Activated naive CD4-positive, alpha-beta T cell treated with anti-CD3 and anti-CD28 coated beads for 36 hours (primary cell): ENCODE measurements at regions not wholly inside any gene's neighbourhood (a gene's known extent, or its start where the extent isn't known, plus 50 kb on each side); places are given as distances from the start of the nearest gene placed in this dataset.

Experiments used
- CTCF ChIA-PET: fragments of 350-600 bp; sonication (Branson Sonifier 250); formaldehyde crosslinking; loops from one replicate; lab custom pipeline; 2021; ENCODE audit warnings: antibody characterized with exemption; lab: Charles Lee
- DNase-seq: peaks from one replicate; pipeline ENCODE4 v3.0.0-alpha.2; 2020
- H3K27ac Mint-ChIP-seq: one replicate; pipeline ENCODE4 v1.8.0; 2021; ENCODE audit warnings: mild to moderate bottlenecking, mixed read lengths
- H3K27me3 Mint-ChIP-seq: one replicate; pipeline ENCODE4 v1.8.0; 2021; ENCODE audit warnings: low read depth, mixed read lengths
- H3K36me3 Mint-ChIP-seq: one replicate; pipeline ENCODE4 v1.8.0; 2021; ENCODE audit warnings: low read depth, mixed read lengths
- H3K4me1 Mint-ChIP-seq: one replicate; pipeline ENCODE4 v1.8.0; 2021; ENCODE audit warnings: low read depth, mixed read lengths
- H3K4me3 Mint-ChIP-seq: one replicate; pipeline ENCODE4 v1.8.0; 2021; ENCODE audit warnings: mild to moderate bottlenecking, moderate library complexity, mixed read lengths
- H3K9me3 Mint-ChIP-seq: one replicate; pipeline ENCODE4 v1.8.0; 2021; ENCODE audit warnings: mixed read lengths
- intact Hi-C: fragments of 100-400 bp; cut with micrococcal nuclease; formaldehyde crosslinking; loops from one replicate; pipeline ENCODE4 v1.15.1; 2023

- Mint-ChIP-seq H3K4me1 (no peaks in the 10 kb centered on the region), H3K36me3 (no peaks in the 10 kb centered on the region), H3K9me3 (no peaks in the 10 kb centered on the region), H3K27me3 (peaks cover 2% of the 10 kb centered on the region), H3K4me3 (no peak overlapping the region), H3K27ac (no peak overlapping the region)
- CTCF ChIA-PET = no interaction called here
- no peak for DNase-seq
- intact Hi-C loops = no loop called here
These were observed 152.7 kb upstream of the CHRM3 start for GRCh38 chr1:239233626-239234025.

DNA sequence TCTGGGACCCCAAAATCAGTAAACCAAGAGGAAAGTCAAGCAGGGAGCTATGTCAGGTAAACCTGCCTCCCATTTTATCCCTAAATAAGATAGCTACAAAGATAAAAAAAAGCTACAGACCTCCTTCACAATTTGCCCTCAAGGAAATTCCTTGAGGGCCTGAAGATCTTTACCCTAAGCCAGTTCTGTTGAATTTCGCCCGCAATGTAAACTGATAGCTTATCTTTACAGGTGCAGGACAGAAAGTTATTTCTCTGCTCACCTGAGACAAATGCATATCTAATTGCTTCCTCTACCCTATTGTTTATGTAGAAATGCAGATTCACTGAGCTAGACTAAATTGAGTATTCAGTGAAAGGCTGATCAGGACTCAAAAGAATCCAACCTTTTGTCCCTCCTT, 153.4 kb upstream of the CHRM3 start:
- CTCF ChIA-PET = no interaction called here
- H3K36me3 Mint-ChIP-seq = no peaks in the 10 kb centered on the region
- H3K9me3 Mint-ChIP-seq = no peaks in the 10 kb centered on the region
- no peak overlapping the region for H3K27ac Mint-ChIP-seq
- peaks cover 2% of the 10 kb centered on the region for H3K27me3 Mint-ChIP-seq
- H3K4me1 Mint-ChIP-seq = no peaks in the 10 kb centered on the region
- no peak overlapping the region for H3K4me3 Mint-ChIP-seq
- no peak for DNase-seq
- intact Hi-C loops = no loop called here

DNA sequence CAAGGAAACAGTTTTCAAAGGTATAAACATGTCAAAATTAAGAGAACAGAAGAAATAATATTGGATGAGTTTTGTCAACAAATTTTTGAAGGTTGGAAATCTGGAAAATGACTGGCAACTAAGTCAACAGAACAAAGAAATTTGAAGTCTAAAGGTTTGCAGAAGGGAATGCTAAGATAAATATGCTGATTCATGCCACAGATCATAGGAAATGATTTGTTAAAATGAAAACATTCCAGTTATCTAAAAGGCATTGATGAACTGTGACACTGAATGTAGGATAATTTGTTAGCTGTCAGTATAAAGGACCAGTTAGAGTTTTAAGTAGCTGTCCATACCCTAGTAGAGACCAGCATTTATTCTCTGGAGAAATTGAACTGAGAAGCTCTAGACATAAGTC, 157.9 kb upstream of the CHRM3 start:
- H3K4me3 Mint-ChIP-seq = no peak overlapping the region
- no peaks in the 10 kb centered on the region for H3K4me1 Mint-ChIP-seq
- peaks cover 16% of the 10 kb centered on the region for H3K9me3 Mint-ChIP-seq
- H3K36me3 Mint-ChIP-seq = no peaks in the 10 kb centered on the region
- H3K27me3 Mint-ChIP-seq = peaks cover 7% of the 10 kb centered on the region
- H3K27ac Mint-ChIP-seq = no peak overlapping the region
- CTCF ChIA-PET = no interaction called here
- no peak for DNase-seq
- intact Hi-C loops = no loop called here

DNA sequence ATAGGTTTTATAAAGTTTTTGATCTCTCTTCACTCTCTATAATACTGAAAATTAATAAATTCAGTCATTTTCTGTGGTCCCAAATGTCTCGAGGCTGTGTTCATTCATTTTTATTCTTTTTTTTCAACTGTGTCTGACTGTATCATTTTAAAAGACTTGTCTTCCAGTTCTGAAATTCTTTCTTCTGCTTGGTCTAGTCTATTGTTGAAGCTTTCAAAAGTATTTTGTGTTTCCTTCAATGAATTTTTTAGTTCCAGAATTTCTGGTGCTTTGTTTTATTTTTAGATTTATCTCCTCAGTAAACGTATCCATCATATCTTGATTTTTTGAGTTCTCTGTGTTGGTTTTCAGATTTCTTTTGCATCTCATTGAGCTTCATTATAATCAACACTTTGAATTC, 161.0 kb upstream of the CHRM3 start:
- peaks cover 40% of the 10 kb centered on the region for H3K9me3 Mint-ChIP-seq
- no peak for DNase-seq
- no peak overlapping the region for H3K27ac Mint-ChIP-seq
- H3K27me3 Mint-ChIP-seq = peaks cover 7% of the 10 kb centered on the region
- H3K36me3 Mint-ChIP-seq = no peaks in the 10 kb centered on the region
- no peaks in the 10 kb centered on the region for H3K4me1 Mint-ChIP-seq
- CTCF ChIA-PET = no interaction called here
- intact Hi-C loops = no loop called here
- no peak overlapping the region for H3K4me3 Mint-ChIP-seq

GRCh38 chr1:239224100-239224499, 162.3 kb upstream of the CHRM3 start:
- intact Hi-C loops = no loop called here
- H3K27me3 Mint-ChIP-seq = peaks cover 6% of the 10 kb centered on the region
- CTCF ChIA-PET = no interaction called here
- no peak overlapping the region for H3K27ac Mint-ChIP-seq
- H3K4me3 Mint-ChIP-seq = no peak overlapping the region
- H3K36me3 Mint-ChIP-seq = no peaks in the 10 kb centered on the region
- peaks cover 40% of the 10 kb centered on the region for H3K9me3 Mint-ChIP-seq
- no peaks in the 10 kb centered on the region for H3K4me1 Mint-ChIP-seq
- DNase-seq = no peak

GRCh38 chr1:239222999-239223398, 163.4 kb upstream of the CHRM3 start:
- Mint-ChIP-seq H3K4me1 (no peaks in the 10 kb centered on the region), H3K36me3 (no peaks in the 10 kb centered on the region), H3K27me3 (peaks cover 6% of the 10 kb centered on the region), H3K9me3 (peaks cover 40% of the 10 kb centered on the region), H3K4me3 (no peak overlapping the region), H3K27ac (no peak overlapping the region)
- CTCF ChIA-PET = interaction anchor here (0.5 kb wide), 1 partner anchor 160 kb away, joined by 3 read pairs; no protein-coding TSS in a partner anchor
- intact Hi-C loops = no loop called here
- DNase-seq = no peak

DNA sequence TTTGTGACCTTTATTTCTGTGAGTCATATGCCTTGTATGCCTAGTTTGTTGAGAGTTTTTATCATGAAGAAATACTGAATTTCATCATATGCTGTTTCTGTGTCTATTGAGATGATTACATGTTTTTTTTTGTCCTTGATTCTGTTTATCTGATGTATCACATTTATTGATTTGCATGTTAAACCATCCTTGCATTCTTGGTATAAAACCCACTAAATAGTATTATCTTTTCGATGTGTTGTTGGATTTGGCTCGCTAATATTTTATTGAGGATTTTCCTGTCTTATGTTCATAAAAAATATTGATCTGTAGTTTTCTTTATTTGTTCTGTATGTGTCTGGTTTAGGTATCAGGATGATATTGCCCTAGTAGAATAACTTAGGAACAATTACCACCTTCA, 164.7 kb upstream of the CHRM3 start:
- DNase-seq = no peak
- CTCF ChIA-PET = no interaction called here
- Mint-ChIP-seq H3K27ac (no peak overlapping the region), H3K4me1 (no peaks in the 10 kb centered on the region), H3K9me3 (peaks cover 40% of the 10 kb centered on the region), H3K4me3 (no peak overlapping the region), H3K27me3 (peaks cover 3% of the 10 kb centered on the region), H3K36me3 (no peaks in the 10 kb centered on the region)
- intact Hi-C loops = no loop called here

- intact Hi-C loops = no loop called here
- Mint-ChIP-seq H3K36me3 (no peaks in the 10 kb centered on the region), H3K27ac (no peak overlapping the region), H3K9me3 (peaks cover 31% of the 10 kb centered on the region), H3K4me3 (no peak overlapping the region), H3K27me3 (peaks cover 3% of the 10 kb centered on the region), H3K4me1 (no peaks in the 10 kb centered on the region)
- DNase-seq = no peak
- CTCF ChIA-PET = no interaction called here
These were observed 166.7 kb upstream of the CHRM3 start for GRCh38 chr1:239219679-239220078.

GRCh38 chr1:239218301-239218700, 168.1 kb upstream of the CHRM3 start:
- intact Hi-C loops = no loop called here
- Mint-ChIP-seq H3K36me3 (no peaks in the 10 kb centered on the region), H3K4me1 (no peaks in the 10 kb centered on the region), H3K27ac (no peak overlapping the region), H3K27me3 (no peaks in the 10 kb centered on the region), H3K4me3 (no peak overlapping the region), H3K9me3 (peaks cover 24% of the 10 kb centered on the region)
- no peak for DNase-seq
- CTCF ChIA-PET = no interaction called here

- no peak overlapping the region for H3K4me3 Mint-ChIP-seq
- no peaks in the 10 kb centered on the region for H3K27me3 Mint-ChIP-seq
- no peaks in the 10 kb centered on the region for H3K36me3 Mint-ChIP-seq
- no peak overlapping the region for H3K27ac Mint-ChIP-seq
- intact Hi-C loops = no loop called here
- DNase-seq = no peak
- no peaks in the 10 kb centered on the region for H3K9me3 Mint-ChIP-seq
- CTCF ChIA-PET = no interaction called here
- H3K4me1 Mint-ChIP-seq = no peaks in the 10 kb centered on the region
These were observed 173.6 kb upstream of the CHRM3 start for GRCh38 chr1:239212811-239213220.

DNA sequence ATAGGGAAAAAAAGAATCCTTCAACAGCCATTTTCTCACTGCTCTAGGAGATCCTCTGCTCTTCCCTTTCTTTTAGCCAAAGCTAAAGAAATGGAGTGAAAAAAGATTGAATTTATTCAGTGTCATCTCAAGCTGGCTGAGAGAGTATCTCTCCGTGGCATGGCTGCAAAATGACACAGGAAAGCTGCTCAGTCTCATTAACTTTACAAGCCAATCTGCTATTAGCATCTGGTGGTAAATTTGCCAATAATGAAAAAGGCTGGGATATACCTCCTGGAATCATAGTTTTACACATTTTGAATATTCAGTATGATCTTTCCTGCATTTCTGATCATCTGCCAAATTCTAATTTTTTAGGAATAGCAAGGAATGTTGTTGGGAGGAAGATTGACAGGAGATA, 176.8 kb upstream of the CHRM3 start:
- Mint-ChIP-seq H3K4me1 (no peaks in the 10 kb centered on the region), H3K27ac (no peak overlapping the region), H3K4me3 (no peak overlapping the region), H3K9me3 (no peaks in the 10 kb centered on the region), H3K27me3 (no peaks in the 10 kb centered on the region), H3K36me3 (no peaks in the 10 kb centered on the region)
- DNase-seq = no peak
- intact Hi-C loops = no loop called here
- CTCF ChIA-PET = no interaction called here

DNA sequence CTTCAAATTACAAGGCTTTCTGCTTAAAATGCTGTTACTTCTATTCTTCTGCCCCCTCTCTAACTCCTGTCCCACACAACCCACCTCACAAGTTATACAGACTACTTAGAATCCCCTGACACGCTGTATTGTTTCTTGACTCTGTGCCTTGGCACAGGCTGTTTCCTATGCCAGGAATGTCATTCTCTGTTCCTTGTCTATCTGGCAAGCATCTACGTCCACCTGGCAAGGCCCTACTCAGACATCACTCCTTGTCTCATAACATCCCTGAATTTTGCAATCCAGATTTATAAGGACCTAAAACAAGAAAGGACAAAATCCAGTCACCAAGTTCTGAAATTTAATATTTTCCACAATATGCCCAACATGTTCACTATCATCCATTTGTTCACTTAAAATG, 182.0 kb upstream of the CHRM3 start:
- Mint-ChIP-seq H3K4me3 (no peak overlapping the region), H3K4me1 (no peaks in the 10 kb centered on the region), H3K9me3 (no peaks in the 10 kb centered on the region), H3K27ac (no peak overlapping the region), H3K27me3 (no peaks in the 10 kb centered on the region), H3K36me3 (no peaks in the 10 kb centered on the region)
- CTCF ChIA-PET = no interaction called here
- DNase-seq = no peak
- intact Hi-C loops = no loop called here

GRCh38 chr1:239197871-239198270, 188.5 kb upstream of the CHRM3 start:
- Mint-ChIP-seq H3K27me3 (no peaks in the 10 kb centered on the region), H3K9me3 (peaks cover 2% of the 10 kb centered on the region), H3K27ac (no peak overlapping the region), H3K4me3 (no peak overlapping the region), H3K4me1 (no peaks in the 10 kb centered on the region), H3K36me3 (no peaks in the 10 kb centered on the region)
- intact Hi-C loops = no loop called here
- CTCF ChIA-PET = no interaction called here
- DNase-seq = no peak

- Mint-ChIP-seq H3K4me3 (no peak overlapping the region), H3K27ac (no peak overlapping the region), H3K36me3 (no peaks in the 10 kb centered on the region)
These were observed 196.3 kb upstream of the CHRM3 start for GRCh38 chr1:239189998-239190512.

More at GRCh38 chr1:239189998-239190512, 196.3 kb upstream of the CHRM3 start:
- CTCF ChIA-PET = no interaction called here
- H3K27me3 Mint-ChIP-seq = no peaks in the 10 kb centered on the region
- intact Hi-C loops = no loop called here
- DNase-seq = no peak
- H3K9me3 Mint-ChIP-seq = peaks cover 1% of the 10 kb centered on the region
- no peaks in the 10 kb centered on the region for H3K4me1 Mint-ChIP-seq
